Stomach (tissue), 4 donors: ENCODE measurements at regions not wholly inside any gene's neighbourhood (a gene's known extent, or its start where the extent isn't known, plus 50 kb on each side); places are given as distances from the start of the nearest gene placed in this dataset.

ENCODE experiments used
- EP300 ChIP-seq: sonication (generic); formaldehyde crosslinking; IDR thresholded peaks from one replicate; pipeline ENCODE4 v1.6.1; 2017; ENCODE audit warnings: antibody characterized with exemption
- POLR2A ChIP-seq, 4 donors: fragments of 450-650 bp; IDR thresholded peaks; one replicate each; pipeline ENCODE4 v1.6.1; 2016; ENCODE audit warnings: antibody characterized with exemption in 4 of 4, control low read depth in 2 of 4, mild to moderate bottlenecking in 1 of 4, moderate library complexity in 1 of 4
- POLR2AphosphoS5 ChIP-seq, 3 donors: sonication (generic); formaldehyde crosslinking; IDR thresholded peaks; one replicate each; pipeline ENCODE4 v1.6.1; 2016; ENCODE audit warnings: antibody characterized with exemption in 3 of 3
- TF ChIP-seq, protein P1 (sequence below), 7 experiments: fragments of 450-650 bp in 4 of 7; fragments of 200-600 bp in 3 of 7; sonication (generic) in 3 of 7; IDR thresholded peaks; one replicate each; pipeline ENCODE4 v1.5.1; 2016 to 2019; ENCODE audit warnings: antibody characterized with exemption in 7 of 7, control low read depth in 2 of 7, mild to moderate bottlenecking in 1 of 7

DNA sequence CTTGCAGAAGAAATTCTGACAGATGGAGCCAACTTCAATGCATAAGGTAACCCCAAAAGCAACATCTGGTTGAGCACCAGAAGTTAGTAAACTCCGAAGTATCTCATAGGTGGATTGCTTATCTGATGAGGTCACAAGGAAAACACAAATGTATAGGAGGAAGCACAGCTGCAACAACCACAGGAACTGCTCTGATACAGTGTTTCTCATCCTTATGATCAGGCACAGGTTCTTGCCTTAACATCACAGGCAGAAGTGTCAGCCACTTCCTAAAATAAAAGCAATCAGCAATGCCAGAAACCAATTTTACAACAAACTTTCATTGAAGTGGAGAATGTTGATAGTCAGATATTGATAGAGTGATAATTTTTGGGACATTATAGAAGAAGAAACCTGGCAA, 530.3 kb upstream of the FAT3 start:
- TF ChIP-seq, protein P1, sequence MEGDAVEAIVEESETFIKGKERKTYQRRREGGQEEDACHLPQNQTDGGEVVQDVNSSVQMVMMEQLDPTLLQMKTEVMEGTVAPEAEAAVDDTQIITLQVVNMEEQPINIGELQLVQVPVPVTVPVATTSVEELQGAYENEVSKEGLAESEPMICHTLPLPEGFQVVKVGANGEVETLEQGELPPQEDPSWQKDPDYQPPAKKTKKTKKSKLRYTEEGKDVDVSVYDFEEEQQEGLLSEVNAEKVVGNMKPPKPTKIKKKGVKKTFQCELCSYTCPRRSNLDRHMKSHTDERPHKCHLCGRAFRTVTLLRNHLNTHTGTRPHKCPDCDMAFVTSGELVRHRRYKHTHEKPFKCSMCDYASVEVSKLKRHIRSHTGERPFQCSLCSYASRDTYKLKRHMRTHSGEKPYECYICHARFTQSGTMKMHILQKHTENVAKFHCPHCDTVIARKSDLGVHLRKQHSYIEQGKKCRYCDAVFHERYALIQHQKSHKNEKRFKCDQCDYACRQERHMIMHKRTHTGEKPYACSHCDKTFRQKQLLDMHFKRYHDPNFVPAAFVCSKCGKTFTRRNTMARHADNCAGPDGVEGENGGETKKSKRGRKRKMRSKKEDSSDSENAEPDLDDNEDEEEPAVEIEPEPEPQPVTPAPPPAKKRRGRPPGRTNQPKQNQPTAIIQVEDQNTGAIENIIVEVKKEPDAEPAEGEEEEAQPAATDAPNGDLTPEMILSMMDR (IDR thresholded peaks at IDR 0.05), result no peak
- no peak for TF ChIP-seq POLR2A (IDR thresholded peaks at IDR 0.05)
- TF ChIP-seq EP300, result no peak
- no peak for TF ChIP-seq POLR2AphosphoS5 (IDR thresholded peaks at IDR 0.05)
